Stimulated activated CD4-positive, alpha-beta T cell treated with anti-CD3 and anti-CD28 coated beads, Interleukin-1b, Interleukin-23, amount 100 ng/mL, for 48 hours (primary cell): ENCODE measurements at regions not wholly inside any gene's neighbourhood (a gene's known extent, or its start where the extent isn't known, plus 50 kb on each side); places are given as distances from the start of the nearest gene placed in this dataset.

Experiments
- DNase-seq: peaks from one replicate; pipeline ENCODE4 v3.0.0-alpha.2; 2020

- DNase-seq: no peak
Measured at GRCh38 chr1:213820362-213821149, 167.2 kb upstream of the PROX1 start.

GRCh38 chr1:213821175-213821942 lies 166.4 kb upstream of the PROX1 start:
- DNase-seq: no peak

GRCh38 chr1:213821943-213822334 lies 165.8 kb upstream of the PROX1 start:
- no peak for DNase-seq

- DNase-seq: no peak
Measured at GRCh38 chr1:213826891-213827290, 160.9 kb upstream of the PROX1 start.

- no peak for DNase-seq
Measured at GRCh38 chr1:213828867-213829266, 158.9 kb upstream of the PROX1 start.

GRCh38 chr1:213829780-213830179 lies 158.0 kb upstream of the PROX1 start:
- no peak for DNase-seq

GRCh38 chr1:213830371-213830770 lies 157.4 kb upstream of the PROX1 start:
- no peak for DNase-seq

- DNase-seq: no peak
Measured at GRCh38 chr1:213840575-213840974, 147.2 kb upstream of the PROX1 start.

- DNase-seq: no peak
Measured at GRCh38 chr1:213844632-213845031, 143.1 kb upstream of the PROX1 start.

- no peak for DNase-seq
Measured at GRCh38 chr1:213852107-213852506, 135.7 kb upstream of the PROX1 start.

- DNase-seq: no peak
Measured at GRCh38 chr1:213858581-213858980, 129.2 kb upstream of the PROX1 start.

GRCh38 chr1:213861841-213862240 lies 125.9 kb upstream of the PROX1 start:
- DNase-seq: no peak

- DNase-seq: no peak
Measured at GRCh38 chr1:213864091-213864490, 123.7 kb upstream of the PROX1 start.

GRCh38 chr1:213868482-213868881 lies 119.3 kb upstream of the PROX1 start:
- DNase-seq: no peak

GRCh38 chr1:213871179-213871578 lies 116.6 kb upstream of the PROX1 start:
- DNase-seq: no peak

GRCh38 chr1:213874789-213875188 lies 113.0 kb upstream of the PROX1 start:
- no peak for DNase-seq

- DNase-seq: no peak
Measured at GRCh38 chr1:213876531-213876930, 111.2 kb upstream of the PROX1 start.

GRCh38 chr1:213883618-213884017 lies 104.2 kb upstream of the PROX1 start:
- DNase-seq: no peak

- DNase-seq: no peak
Measured at GRCh38 chr1:213884402-213884801, 103.4 kb upstream of the PROX1 start.

- no peak for DNase-seq
Measured at GRCh38 chr1:213884942-213885341, 102.8 kb upstream of the PROX1 start.

- DNase-seq: no peak
Measured at GRCh38 chr1:213887842-213888241, 99.9 kb upstream of the PROX1 start.

GRCh38 chr1:213891989-213892902 lies 95.5 kb upstream of the PROX1 start:
- DNase-seq: no peak

- DNase-seq: no peak
Measured at GRCh38 chr1:213898684-213899083, 89.1 kb upstream of the PROX1 start.
